CD4-positive, alpha-beta memory T cell (primary cell): ENCODE measurements at regions not wholly inside any gene's neighbourhood (a gene's known extent, or its start where the extent isn't known, plus 50 kb on each side); places are given as distances from the start of the nearest gene placed in this dataset.
A peak's percentile ranks its signal among the peaks of the same experiment; 100 is the strongest.

Experiments used
- CTCF ChIA-PET: fragments of 350-600 bp; sonication (Branson Sonifier 250); formaldehyde crosslinking; loops from one replicate; lab custom pipeline; 2021; ENCODE audit warnings: inconsistent platforms; ENCODE audit not compliant: partially characterized antibody; lab: Charles Lee
- POLR2A ChIA-PET: fragments of 350-600 bp; sonication (Branson Sonifier 250); formaldehyde crosslinking; loops from one replicate; lab custom pipeline; 2021; ENCODE audit not compliant: partially characterized antibody; lab: Charles Lee
- DNase-seq, 5 donors: peaks; one replicate each; pipeline versions ENCODE4 v3.0.0 to v3.0.0-alpha.2; 2020 to 2022; ENCODE audit warnings: mixed read lengths in 1 of 5
- H3K27ac ChIP-seq: one replicate; pipeline ENCODE4 v1.7.0; 2013; ENCODE audit warnings: low read depth, low read length
- H3K27me3 ChIP-seq: 2 replicates; pipeline ENCODE4 v1.7.0; 2013; ENCODE audit warnings: mild to moderate bottlenecking, low read length, moderate library complexity; ENCODE audit not compliant: insufficient read depth
- H3K36me3 ChIP-seq: 2 replicates; pipeline ENCODE4 v1.7.0; 2013; ENCODE audit warnings: mild to moderate bottlenecking, low read length, moderate library complexity; ENCODE audit not compliant: insufficient read depth
- H3K4me1 ChIP-seq: 2 replicates; pipeline ENCODE4 v1.7.0; 2013; ENCODE audit warnings: mild to moderate bottlenecking, low read length, moderate library complexity; ENCODE audit not compliant: insufficient read depth
- H3K4me3 ChIP-seq, 2 donors: one replicate each; pipeline ENCODE4 v1.7.0; 2013; ENCODE audit warnings: low read length in 2 of 2, mild to moderate bottlenecking in 1 of 2
- H3K9me3 ChIP-seq, 2 donors: one replicate each; pipeline ENCODE4 v1.7.0; 2013; ENCODE audit warnings: low read length in 2 of 2, control low read depth in 1 of 2; ENCODE audit not compliant: control insufficient read depth in 1 of 2
- H3K27ac Mint-ChIP-seq, 7 donors: one replicate each; pipeline ENCODE4 v1.8.0; 2020 to 2021; ENCODE audit warnings: mixed read lengths in 7 of 7, mild to moderate bottlenecking in 6 of 7, inconsistent platforms in 3 of 7, moderate library complexity in 3 of 7
- H3K27me3 Mint-ChIP-seq, 2 donors: one replicate each; pipeline ENCODE4 v1.8.0; 2020 to 2021; ENCODE audit warnings: mixed read lengths in 2 of 2
- H3K36me3 Mint-ChIP-seq, 2 donors: one replicate each; pipeline ENCODE4 v1.8.0; 2020 to 2021; ENCODE audit warnings: mixed read lengths in 2 of 2, inconsistent platforms in 1 of 2, mild to moderate bottlenecking in 1 of 2
- H3K4me1 Mint-ChIP-seq, 4 donors: one replicate each; pipeline ENCODE4 v1.8.0; 2020 to 2021; ENCODE audit warnings: mixed read lengths in 4 of 4, mild to moderate bottlenecking in 1 of 4
- H3K4me3 Mint-ChIP-seq, 8 donors: one replicate each; pipeline ENCODE4 v1.8.0; 2020 to 2021; ENCODE audit warnings: mixed read lengths in 8 of 8, mild to moderate bottlenecking in 7 of 8, moderate library complexity in 6 of 8, inconsistent platforms in 3 of 8
- H3K9me3 Mint-ChIP-seq, 8 donors: one replicate each; pipeline ENCODE4 v1.8.0; 2020 to 2021; ENCODE audit warnings: mixed read lengths in 8 of 8, mild to moderate bottlenecking in 5 of 8, inconsistent platforms in 3 of 8, moderate library complexity in 1 of 8
- intact Hi-C: fragments of 100-400 bp; cut with micrococcal nuclease; formaldehyde crosslinking; loops from one replicate; pipeline ENCODE4 v1.15.1; 2023

- Histone ChIP-seq H3K27me3 (no peaks in the 10 kb centered on the region), H3K4me3 (no peak overlapping the region), H3K36me3 (no peaks in the 10 kb centered on the region), H3K9me3 (no peaks in the 10 kb centered on the region), H3K4me1 (peaks cover 16% of the 10 kb centered on the region), H3K27ac (no peak overlapping the region)
- peaks cover 12 to 18% (median 16%) of the 10 kb centered on the region in 4 donors for H3K4me1 Mint-ChIP-seq
- H3K36me3 Mint-ChIP-seq, result no peaks in the 10 kb centered on the region
- POLR2A ChIA-PET, result no interaction called here
- H3K27ac Mint-ChIP-seq, result no peak overlapping the region
- H3K9me3 Mint-ChIP-seq, result no peaks in the 10 kb centered on the region
- CTCF ChIA-PET, result no interaction called here
- no peak for DNase-seq
- H3K27me3 Mint-ChIP-seq, result peaks cover 0 to 1% of the 10 kb centered on the region in 2 donors
- intact Hi-C loops, result no loop called here
- H3K4me3 Mint-ChIP-seq, result no peak overlapping the region
These were observed 1243.1 kb downstream of the GATA3 start for GRCh38 chr10:9297580-9297979.

DNA sequence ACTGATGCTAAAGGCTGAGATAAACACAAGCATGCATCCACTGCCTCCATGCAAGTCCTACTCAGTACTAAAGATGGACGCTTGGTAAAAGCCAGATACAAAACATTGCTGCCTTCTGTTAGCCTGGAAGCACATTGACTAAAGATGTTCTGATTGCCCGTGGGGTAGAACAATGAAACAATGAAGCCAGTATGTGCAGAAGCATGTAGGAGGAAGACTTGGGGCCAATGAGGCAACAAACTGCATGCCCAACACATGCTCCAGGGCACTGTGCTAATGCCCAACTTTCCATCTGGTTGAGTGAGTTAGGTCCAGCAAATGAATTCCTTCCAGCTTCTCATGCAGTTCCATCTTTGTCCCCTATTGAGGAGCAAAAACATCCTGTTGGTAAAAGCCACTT lies 1245.5 kb downstream of the GATA3 start:
- intact Hi-C loops, result loop anchor here (5.0 to 10.0 kb wide), 3 partner anchors 825 to 1613 kb away; no protein-coding TSS in a partner anchor
- H3K4me3 Mint-ChIP-seq, result no peak overlapping the region
- no peak for DNase-seq
- H3K36me3 Mint-ChIP-seq, result no peaks in the 10 kb centered on the region
- no peaks in the 10 kb centered on the region for H3K9me3 Mint-ChIP-seq
- no peaks in the 10 kb centered on the region for H3K27me3 ChIP-seq
- ChIA-PET POLR2A (no interaction called here), CTCF (interaction anchor here (0.7 to 1.0 kb wide), 4 partner anchors 10 to 1774 kb away, joined by 3 to 4 read pairs (median 3); no protein-coding TSS in a partner anchor)
- H3K4me1 ChIP-seq, result peaks cover 5% of the 10 kb centered on the region
- no peak overlapping the region for H3K4me3 ChIP-seq
- peaks cover 6 to 7% (median 6%) of the 10 kb centered on the region in 4 donors for H3K4me1 Mint-ChIP-seq
- no peaks in the 10 kb centered on the region for H3K36me3 ChIP-seq
- no peaks in the 10 kb centered on the region for H3K9me3 ChIP-seq
- peaks cover 2% of the 10 kb centered on the region in 2 donors for H3K27me3 Mint-ChIP-seq
- H3K27ac Mint-ChIP-seq, result no peak overlapping the region
- H3K27ac ChIP-seq, result no peak overlapping the region

DNA sequence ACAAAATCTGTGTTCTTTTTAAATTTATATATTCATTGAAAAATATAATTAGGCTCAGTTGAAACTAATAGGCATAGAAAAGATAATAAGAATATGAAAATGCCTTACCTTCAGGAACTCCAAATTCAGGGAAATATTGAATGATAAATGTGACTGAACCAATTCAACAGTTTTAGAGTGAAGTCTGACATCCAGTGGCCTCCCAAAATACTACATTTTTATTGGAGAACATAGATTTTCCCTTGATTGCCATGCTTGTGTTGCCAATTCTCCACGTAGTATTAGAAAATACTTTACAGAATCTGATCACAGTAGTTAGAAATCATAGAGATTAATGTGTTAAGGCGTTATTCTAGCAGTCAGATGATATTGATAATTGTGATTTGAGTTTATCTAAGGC lies 1246.7 kb downstream of the GATA3 start:
- ChIA-PET POLR2A (no interaction called here), CTCF (interaction anchor here (0.6 kb wide), 1 partner anchor 1776 kb away, joined by 5 read pairs; no protein-coding TSS in a partner anchor)
- intact Hi-C loops, result loop anchor here (5.0 to 10.0 kb wide), 3 partner anchors 826 to 1614 kb away; no protein-coding TSS in a partner anchor

GRCh38 chr10:9301554-9301953 lies 1247.1 kb downstream of the GATA3 start:
- no peak overlapping the region for H3K4me3 ChIP-seq
- no peak for DNase-seq
- no peak overlapping the region for H3K4me3 Mint-ChIP-seq
- no peak overlapping the region for H3K27ac ChIP-seq
- H3K4me1 ChIP-seq, result no peaks in the 10 kb centered on the region
- no peaks in the 10 kb centered on the region for H3K27me3 ChIP-seq
- H3K9me3 ChIP-seq, result no peaks in the 10 kb centered on the region
- ChIA-PET CTCF (interaction anchor here (0.6 kb wide), 1 partner anchor 1776 kb away, joined by 5 read pairs; no protein-coding TSS in a partner anchor), POLR2A (no interaction called here)
- no peak overlapping the region for H3K27ac Mint-ChIP-seq
- no peaks in the 10 kb centered on the region for H3K36me3 ChIP-seq
- intact Hi-C loops, result loop anchor here (5.0 to 10.0 kb wide), 3 partner anchors 827 to 1614 kb away; no protein-coding TSS in a partner anchor
- no peaks in the 10 kb centered on the region for H3K9me3 Mint-ChIP-seq
- no peaks in the 10 kb centered on the region for H3K4me1 Mint-ChIP-seq
- no peaks in the 10 kb centered on the region for H3K36me3 Mint-ChIP-seq
- H3K27me3 Mint-ChIP-seq, result peaks cover 9 to 13% of the 10 kb centered on the region in 2 donors

More for the DNA sequence above, 1246.7 kb downstream of the GATA3 start:
- no peaks in the 10 kb centered on the region for H3K4me1 Mint-ChIP-seq
- H3K4me3 Mint-ChIP-seq, result no peak overlapping the region
- Histone ChIP-seq H3K4me1 (no peaks in the 10 kb centered on the region), H3K27me3 (no peaks in the 10 kb centered on the region), H3K36me3 (no peaks in the 10 kb centered on the region), H3K4me3 (no peak overlapping the region), H3K9me3 (no peaks in the 10 kb centered on the region), H3K27ac (no peak overlapping the region)
- no peak overlapping the region for H3K27ac Mint-ChIP-seq
- DNase-seq, result no peak
- H3K9me3 Mint-ChIP-seq, result no peaks in the 10 kb centered on the region
- H3K36me3 Mint-ChIP-seq, result no peaks in the 10 kb centered on the region
- H3K27me3 Mint-ChIP-seq, result peaks cover 6 to 10% of the 10 kb centered on the region in 2 donors

- no peaks in the 10 kb centered on the region for H3K4me1 ChIP-seq
- DNase-seq, result peak in 4 of 5 donors; percentile 45 to 48 (median 48)
- no peaks in the 10 kb centered on the region for H3K27me3 ChIP-seq
- no peaks in the 10 kb centered on the region for H3K4me1 Mint-ChIP-seq
- H3K4me3 Mint-ChIP-seq, result no peak overlapping the region
- POLR2A ChIA-PET, result no interaction called here
- no peaks in the 10 kb centered on the region for H3K9me3 Mint-ChIP-seq
- peaks cover 9 to 13% of the 10 kb centered on the region in 2 donors for H3K27me3 Mint-ChIP-seq
- no peaks in the 10 kb centered on the region for H3K36me3 Mint-ChIP-seq
- H3K36me3 ChIP-seq, result no peaks in the 10 kb centered on the region
- intact Hi-C loops, result loop anchor here (1.0 to 10.0 kb wide), 5 partner anchors 827 to 1777 kb away; no protein-coding TSS in a partner anchor
- H3K9me3 ChIP-seq, result no peaks in the 10 kb centered on the region
- H3K27ac ChIP-seq, result no peak overlapping the region
- H3K4me3 ChIP-seq, result no peak overlapping the region
- H3K27ac Mint-ChIP-seq, result no peak overlapping the region
- CTCF ChIA-PET, result interaction anchor here (1.0 to 3.0 kb wide), 6 partner anchors 10 to 1777 kb away, joined by 3 to 30 read pairs (median 4); no protein-coding TSS in a partner anchor
These were observed 1247.8 kb downstream of the GATA3 start for GRCh38 chr10:9302140-9302746.

DNA sequence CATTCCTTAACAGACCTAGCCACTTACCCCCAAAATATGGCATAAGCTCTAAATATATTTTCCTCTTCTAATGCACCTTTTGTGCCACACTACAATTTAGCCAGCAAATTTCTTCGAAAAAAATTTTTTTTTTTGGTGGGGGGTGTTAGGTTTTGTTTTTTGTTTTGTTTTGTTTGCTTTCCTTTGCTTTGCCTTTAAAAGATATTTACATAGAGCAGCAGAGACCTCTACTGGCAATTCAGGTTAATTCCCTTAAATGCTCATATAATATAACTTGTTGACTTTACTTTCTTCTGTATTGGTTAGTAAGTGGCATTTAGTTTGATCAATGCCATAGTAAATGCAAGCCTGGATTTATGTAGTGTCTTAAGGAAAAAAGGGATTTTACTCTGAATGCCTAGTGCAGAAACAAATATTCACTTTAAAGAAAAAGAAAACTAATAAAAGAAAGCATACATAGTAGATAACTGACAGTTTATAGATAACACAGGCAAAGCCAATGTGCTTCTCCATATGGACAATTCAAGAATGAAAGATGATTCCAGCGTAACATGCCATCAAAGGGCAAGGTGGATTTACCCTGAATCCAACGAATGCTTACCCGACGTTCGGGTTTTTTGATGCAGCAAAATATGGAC lies 1250.6 kb downstream of the GATA3 start:
- H3K27ac ChIP-seq, result no peak overlapping the region
- no peaks in the 10 kb centered on the region for H3K36me3 ChIP-seq
- DNase-seq, result peak in 4 of 5 donors; percentile 12 to 30 (median 21)
- H3K4me1 Mint-ChIP-seq, result no peaks in the 10 kb centered on the region
- peaks cover 15 to 17% of the 10 kb centered on the region in 2 donors for H3K27me3 Mint-ChIP-seq
- intact Hi-C loops, result loop anchor here (10.0 kb wide), 2 partner anchors 830 to 1550 kb away; no protein-coding TSS in a partner anchor
- no peak overlapping the region for H3K4me3 Mint-ChIP-seq
- no peak overlapping the region for H3K4me3 ChIP-seq
- H3K9me3 ChIP-seq, result no peaks in the 10 kb centered on the region
- no peak overlapping the region for H3K27ac Mint-ChIP-seq
- H3K36me3 Mint-ChIP-seq, result no peaks in the 10 kb centered on the region
- CTCF ChIA-PET, result interaction anchor here (1.3 to 3.0 kb wide), 3 partner anchors 204 to 1780 kb away, joined by 3 to 30 read pairs (median 4); no protein-coding TSS in a partner anchor
- POLR2A ChIA-PET, result no interaction called here
- no peaks in the 10 kb centered on the region for H3K4me1 ChIP-seq
- no peaks in the 10 kb centered on the region for H3K9me3 Mint-ChIP-seq
- H3K27me3 ChIP-seq, result no peaks in the 10 kb centered on the region
